ENCODE measurements at regions not wholly inside any gene's neighbourhood (a gene's known extent, or its start where the extent isn't known, plus 50 kb on each side); places are given as distances from the start of the nearest gene placed in this dataset.

GRCh38 chr11:80084608-80085007 lies 643.8 kb upstream of the TENM4 start:
- Histone ChIP-seq H3K36me3 (no peaks in the 10 kb centered on the region), H3K4me3 (no peak overlapping the region), H3K27ac (no peak overlapping the region), H3K9me3 (ENCODE audit: low read depth) (no peaks in the 10 kb centered on the region), H3K27me3 (no peaks in the 10 kb centered on the region), H3K4me1 (ENCODE audit: low read depth) (peaks cover 14% of the 10 kb centered on the region)
- DNase-seq (ENCODE audit: low read depth in 1 of 2, low spot score in 1 of 2) = no peak
- no peak for TF ChIP-seq CTCF (IDR thresholded peaks at IDR 0.05; ENCODE audit: low read depth, low read length)

GRCh38 chr11:80083531-80083951 lies 642.7 kb upstream of the TENM4 start:
- Histone ChIP-seq H3K27me3 (no peaks in the 10 kb centered on the region), H3K9me3 (ENCODE audit: low read depth) (no peaks in the 10 kb centered on the region), H3K27ac (peak overlapping the region; percentile 7), H3K4me3 (no peak overlapping the region), H3K4me1 (ENCODE audit: low read depth) (peaks cover 14% of the 10 kb centered on the region), H3K36me3 (no peaks in the 10 kb centered on the region)
- TF ChIP-seq CTCF (IDR thresholded peaks at IDR 0.05; ENCODE audit: low read depth, low read length) = no peak
- peak in 1 of 2 donors; percentile 38 for DNase-seq (ENCODE audit: low read depth in 1 of 2, low spot score in 1 of 2)

- TF ChIP-seq CTCF (IDR thresholded peaks at IDR 0.05; ENCODE audit: low read depth, low read length) = no peak
- Histone ChIP-seq H3K4me3 (no peak overlapping the region), H3K27ac (no peak overlapping the region), H3K36me3 (no peaks in the 10 kb centered on the region), H3K4me1 (ENCODE audit: low read depth) (peaks cover 14% of the 10 kb centered on the region), H3K9me3 (ENCODE audit: low read depth) (no peaks in the 10 kb centered on the region), H3K27me3 (no peaks in the 10 kb centered on the region)
- DNase-seq (ENCODE audit: low read depth in 1 of 2, low spot score in 1 of 2) = no peak
Measured at GRCh38 chr11:80082406-80082805, 641.6 kb upstream of the TENM4 start.

GRCh38 chr11:80077113-80077512 lies 636.3 kb upstream of the TENM4 start:
- no peaks in the 10 kb centered on the region for H3K9me3 ChIP-seq (ENCODE audit: low read depth)
- peaks cover 8% of the 10 kb centered on the region for H3K4me1 ChIP-seq (ENCODE audit: low read depth)
- DNase-seq (ENCODE audit: low read depth in 1 of 2, low spot score in 1 of 2) = no peak
- no peak overlapping the region for H3K4me3 ChIP-seq
- H3K36me3 ChIP-seq = no peaks in the 10 kb centered on the region
- no peaks in the 10 kb centered on the region for H3K27me3 ChIP-seq
- no peak for TF ChIP-seq CTCF (IDR thresholded peaks at IDR 0.05; ENCODE audit: low read depth, low read length)
- no peak overlapping the region for H3K27ac ChIP-seq

- H3K27ac ChIP-seq = no peak overlapping the region
- H3K4me3 ChIP-seq = no peak overlapping the region
- H3K4me1 ChIP-seq (ENCODE audit: low read depth) = peaks cover 4% of the 10 kb centered on the region
- TF ChIP-seq CTCF (IDR thresholded peaks at IDR 0.05; ENCODE audit: low read depth, low read length) = no peak
- DNase-seq (ENCODE audit: low read depth in 1 of 2, low spot score in 1 of 2) = no peak
- no peaks in the 10 kb centered on the region for H3K9me3 ChIP-seq (ENCODE audit: low read depth)
- no peaks in the 10 kb centered on the region for H3K27me3 ChIP-seq
- H3K36me3 ChIP-seq = no peaks in the 10 kb centered on the region
Measured at GRCh38 chr11:80074837-80075236, 634.0 kb upstream of the TENM4 start.

GRCh38 chr11:80066291-80066690 lies 625.5 kb upstream of the TENM4 start:
- H3K27me3 ChIP-seq = no peaks in the 10 kb centered on the region
- no peaks in the 10 kb centered on the region for H3K4me1 ChIP-seq (ENCODE audit: low read depth)
- no peak overlapping the region for H3K27ac ChIP-seq
- TF ChIP-seq CTCF (IDR thresholded peaks at IDR 0.05; ENCODE audit: low read depth, low read length) = no peak
- no peak for DNase-seq (ENCODE audit: low read depth in 1 of 2, low spot score in 1 of 2)
- H3K9me3 ChIP-seq (ENCODE audit: low read depth) = no peaks in the 10 kb centered on the region
- no peak overlapping the region for H3K4me3 ChIP-seq
- no peaks in the 10 kb centered on the region for H3K36me3 ChIP-seq
